Endothelial cell of umbilical vein (primary cell): ENCODE measurements at regions not wholly inside any gene's neighbourhood (a gene's known extent, or its start where the extent isn't known, plus 50 kb on each side); places are given as distances from the start of the nearest gene placed in this dataset.

Experiments
- BruUV-seq: library from RNA; stranded (reverse); fragments of 400-500 nt; replicated peaks from 2 replicates; lab custom pipeline; 2021; lab: Mats Ljungman, UMichigan
- CTCF ChIA-PET: fragments of 300-600, 350-600 bp; sonication (Branson Sonifier 250); formaldehyde crosslinking; loops from one replicate; lab custom pipeline; 2021; ENCODE audit warnings: antibody characterized with exemption, inconsistent platforms; lab: Charles Lee
- POLR2A ChIA-PET: fragments of 300-600, 350-600 bp; sonication (Branson Sonifier 250); formaldehyde crosslinking; loops from one replicate; lab custom pipeline; 2021; ENCODE audit warnings: antibody characterized with exemption, inconsistent platforms; lab: Charles Lee
- DNase-seq: peaks from one replicate; pipeline ENCODE4 v3.0.0-alpha.2; 2011; ENCODE audit warnings: low read depth, low spot score
- FAIRE-seq: peaks from 2 replicates; lab custom pipeline; 2011; peaks lifted over from hg19 to GRCh38; lab: Jason Lieb, UNC
- H2AFZ ChIP-seq: 2 replicates; pipeline ENCODE4 v1.6.0; 2012; ENCODE audit warnings: low read depth, low read length, control low read depth, inconsistent platforms
- H3K27ac ChIP-seq: 2 replicates; pipeline ENCODE4 v1.5.1; 2011; ENCODE audit warnings: low read depth, mild to moderate bottlenecking, control low read depth, low read length, moderate library complexity; ENCODE audit not compliant: insufficient read depth
- H3K27me3 ChIP-seq, 2 experiments: 2 replicates each; pipeline versions ENCODE4 v1.6.0 to v1.6.1; 2011; ENCODE audit warnings: low read length in 2 of 2, mixed read lengths in 1 of 2; ENCODE audit not compliant: control insufficient read depth in 2 of 2, insufficient read depth in 2 of 2
- H3K36me3 ChIP-seq, 2 experiments: 2 replicates in 1 of 2; 3 replicates in 1 of 2; pipeline ENCODE4 v1.5.1; 2011; ENCODE audit warnings: low read length in 2 of 2, mild to moderate bottlenecking in 1 of 2, moderate library complexity in 1 of 2; ENCODE audit not compliant: control insufficient read depth in 2 of 2, insufficient read depth in 2 of 2; ENCODE audit errors: extremely low read depth in 1 of 2
- H3K4me1 ChIP-seq: 3 replicates; pipeline ENCODE4 v1.5.1; 2011; ENCODE audit warnings: mild to moderate bottlenecking, low read length; ENCODE audit not compliant: control insufficient read depth, insufficient read depth; ENCODE audit errors: extremely low read depth
- H3K4me2 ChIP-seq: 2 replicates; pipeline ENCODE4 v1.6.1; 2011; ENCODE audit warnings: low read length, control low read depth, mixed read lengths; ENCODE audit not compliant: insufficient read depth
- H3K4me3 ChIP-seq, 3 experiments: fragments of 200-600 bp in 1 of 3; sonication (generic), shearing (Covaris generic) in 1 of 3; replicated peaks in 1 of 3; 2 replicates each; pipeline ENCODE4 v1.5.1; 2011 to 2016; ENCODE audit warnings: control low read depth in 3 of 3, low read length in 3 of 3, mild to moderate bottlenecking in 2 of 3, inconsistent platforms in 1 of 3, low read depth in 1 of 3, moderate library complexity in 1 of 3; ENCODE audit not compliant: insufficient read depth in 1 of 3
- H3K79me2 ChIP-seq: 2 replicates; pipeline ENCODE4 v1.6.0; 2012; ENCODE audit warnings: low read length, inconsistent platforms; ENCODE audit not compliant: control insufficient read depth, insufficient read depth
- H3K9ac ChIP-seq: replicated peaks from 2 replicates; pipeline ENCODE3; 2011; ENCODE audit warnings: low read length, control low read depth; ENCODE audit not compliant: insufficient read depth; ENCODE audit errors: extremely low read depth
- H3K9me1 ChIP-seq: replicated peaks from 3 replicates; pipeline ENCODE4 v1.6.0; 2011; ENCODE audit warnings: mild to moderate bottlenecking, low read length; ENCODE audit not compliant: control insufficient read depth, insufficient read depth; ENCODE audit errors: extremely low read depth
- H3K9me3 ChIP-seq: replicated peaks from 2 replicates; pipeline ENCODE4 v1.5.1; 2012; ENCODE audit warnings: low read length, inconsistent platforms; ENCODE audit not compliant: control insufficient read depth, insufficient read depth
- H4K20me1 ChIP-seq: replicated peaks from 2 replicates; pipeline ENCODE3; 2011; ENCODE audit warnings: mild to moderate bottlenecking, low read length; ENCODE audit not compliant: control insufficient read depth, insufficient read depth; ENCODE audit errors: extremely low read depth
- CTCF ChIP-seq, 2 donors: IDR thresholded peaks; 1 replicate in 1 of 2; 2 replicates in 1 of 2; pipeline ENCODE4 v1.5.1; 2011; ENCODE audit warnings: low read length in 2 of 2, mild to moderate bottlenecking in 2 of 2, moderate library complexity in 2 of 2, control low read depth in 1 of 2, inconsistent platforms in 1 of 2, low read depth in 1 of 2; ENCODE audit not compliant: insufficient read depth in 1 of 2; ENCODE audit errors: extremely low read depth in 1 of 2
- GATA2 ChIP-seq: IDR thresholded peaks from 2 replicates; pipeline ENCODE4 v1.7.0; 2011; ENCODE audit warnings: low read depth, mild to moderate bottlenecking, moderate library complexity, mixed read lengths, low read length; ENCODE audit not compliant: insufficient read length, insufficient read depth
- JUN ChIP-seq: IDR thresholded peaks from 2 replicates; pipeline ENCODE4 v1.6.1; 2011; ENCODE audit warnings: borderline replicate concordance, low read depth; ENCODE audit not compliant: insufficient read length, insufficient read depth
- POLR2A ChIP-seq: IDR thresholded peaks from 2 replicates; pipeline ENCODE4 v1.6.1; 2012; ENCODE audit warnings: low read depth, mild to moderate bottlenecking, control low read depth, low read length
- POLR2AphosphoS5 ChIP-seq: IDR thresholded peaks from 2 replicates; pipeline ENCODE4 v1.6.1; 2012; ENCODE audit warnings: low read depth, mild to moderate bottlenecking, control low read depth, low read length, moderate library complexity; ENCODE audit not compliant: insufficient read depth
- dilution Hi-C: fragments of 300-500 bp; cut with MboI; formaldehyde crosslinking; loops from one replicate; pipeline ENCODE4 v1.15.0; 2019; ENCODE audit warnings: low sequenced_read_pairs; ENCODE audit not compliant: extremely low pct_ligation_motif_present
- intact Hi-C: fragments of 100-400 bp; cut with micrococcal nuclease; formaldehyde crosslinking; loops from one replicate; pipeline ENCODE4 v1.10.0; 2022
- TF ChIP-seq, protein P1 (sequence below): IDR thresholded peaks from 2 replicates; pipeline ENCODE4 v1.6.1; 2011; ENCODE audit not compliant: insufficient read depth, insufficient read length

- H3K4me2 ChIP-seq = no peak overlapping the region
- dilution Hi-C loops (no loop called here), intact Hi-C loops (no loop called here)
- peaks cover 0 to 3% of the 10 kb centered on the region in 2 experiments for H3K27me3 ChIP-seq
- no TSS peak for BruUV-seq
- FAIRE-seq (no peak), DNase-seq (no peak)
- ChIA-PET POLR2A (no interaction called here), CTCF (interaction anchor here (1.3 kb wide), 1 partner anchor 83 kb away, joined by 3 read pairs; no protein-coding TSS in a partner anchor)
- no peaks in the 10 kb centered on the region for H3K36me3 ChIP-seq
- H3K9me1 ChIP-seq = no peaks in the 10 kb centered on the region
- TF ChIP-seq POLR2A = no peak
- no peak for TF ChIP-seq POLR2AphosphoS5
- TF ChIP-seq GATA2 = no peak
- TF ChIP-seq CTCF (IDR thresholded peaks at IDR 0.05; ENCODE audit: extremely low read depth in 1 of 2, insufficient read depth in 1 of 2, low read depth in 1 of 2, low read length in 2 of 2) = no peak
- TF ChIP-seq JUN = no peak
- TF ChIP-seq, protein P1, sequence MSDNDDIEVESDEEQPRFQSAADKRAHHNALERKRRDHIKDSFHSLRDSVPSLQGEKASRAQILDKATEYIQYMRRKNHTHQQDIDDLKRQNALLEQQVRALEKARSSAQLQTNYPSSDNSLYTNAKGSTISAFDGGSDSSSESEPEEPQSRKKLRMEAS = no peak
- H4K20me1 ChIP-seq = no peaks in the 10 kb centered on the region
- H3K9me3 ChIP-seq = no peaks in the 10 kb centered on the region
- no peak overlapping the region for H2AFZ ChIP-seq
- H3K79me2 ChIP-seq = no peaks in the 10 kb centered on the region
- no peak overlapping the region for H3K27ac ChIP-seq
- no peaks in the 10 kb centered on the region for H3K4me1 ChIP-seq
- no peak overlapping the region for H3K4me3 ChIP-seq
- H3K9ac ChIP-seq = no peak overlapping the region
Measured at GRCh38 chr14:76264384-76264783, 111.6 kb upstream of the ESRRB start.
